Heart left ventricle (tissue), 13 donors: ENCODE measurements at regions not wholly inside any gene's neighbourhood (a gene's known extent, or its start where the extent isn't known, plus 50 kb on each side); places are given as distances from the start of the nearest gene placed in this dataset.

Source experiments
- POLR2A ChIP-seq, 2 donors: fragments of 450-650 bp; IDR thresholded peaks; one replicate each; pipeline ENCODE4 v1.6.1; 2017; ENCODE audit warnings: antibody characterized with exemption in 2 of 2, mild to moderate bottlenecking in 2 of 2, moderate library complexity in 2 of 2
- TF ChIP-seq, protein P1 (sequence below), 12 donors: fragments of 200-600 bp; sonication (generic) in 4 of 12; IDR thresholded peaks; one replicate each; pipeline versions ENCODE4 v1.5.0 to v1.8.0; 2018 to 2022; ENCODE audit warnings: antibody characterized with exemption in 12 of 12, mild to moderate bottlenecking in 5 of 12
- donor health status: ischemic (EF 13 %, LVEDD 7.1; RV severe dilation, severe dysfunction).
- donor health status: DM: no; HTN: yes; CAD: no.
- donor health status: DM: no; HTN: no; CAD: no.
- donor health status: ischemic (EF 25% LVEDD 6.9; RV normal size, moderate dysfunction).
- donor health status: ischemic (EF 25% LVEDD 5.7; RV mildly dilated, moderate dysfunction).
- donor health status: ischemic (EF 35%, LVEDD 5.7; RV mildly dilated, moderate dysfunction).
- donor health status: nonischemic (EF 11% LVEDD 7.7; RV severe dilation, severe dysfunction).
- donor health status: DM: yes; HTN: yes; CAD: no.
- donor health status: PGD.
- donor health status: ischemic (EF 29% LVEDD 5.4; RV normal size, mild dysfunction).
- donor health status: nonischemic (EF 23%, LVEDD 6.1; RV moderate dilation, normal function).

DNA sequence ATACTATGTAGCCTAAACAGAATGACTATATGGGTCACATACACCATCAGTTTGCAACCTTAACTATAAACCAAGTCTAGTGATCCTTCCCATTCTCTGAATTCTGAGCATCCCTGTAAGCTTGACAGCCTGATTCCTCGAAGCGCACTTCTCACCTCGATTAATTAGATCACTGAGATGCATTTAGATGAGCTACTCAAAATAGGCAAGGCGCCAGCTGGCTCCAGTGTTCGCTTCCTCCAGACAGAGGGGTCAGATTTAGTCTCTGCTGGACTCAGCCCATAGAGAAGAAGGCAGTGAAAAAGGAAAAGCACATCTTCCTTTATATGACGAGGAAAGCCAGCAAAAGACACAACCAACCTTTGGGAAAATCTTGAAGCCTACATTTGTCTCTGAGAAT lies 371.5 kb downstream of the MLLT3 start:
- TF ChIP-seq, protein P1, sequence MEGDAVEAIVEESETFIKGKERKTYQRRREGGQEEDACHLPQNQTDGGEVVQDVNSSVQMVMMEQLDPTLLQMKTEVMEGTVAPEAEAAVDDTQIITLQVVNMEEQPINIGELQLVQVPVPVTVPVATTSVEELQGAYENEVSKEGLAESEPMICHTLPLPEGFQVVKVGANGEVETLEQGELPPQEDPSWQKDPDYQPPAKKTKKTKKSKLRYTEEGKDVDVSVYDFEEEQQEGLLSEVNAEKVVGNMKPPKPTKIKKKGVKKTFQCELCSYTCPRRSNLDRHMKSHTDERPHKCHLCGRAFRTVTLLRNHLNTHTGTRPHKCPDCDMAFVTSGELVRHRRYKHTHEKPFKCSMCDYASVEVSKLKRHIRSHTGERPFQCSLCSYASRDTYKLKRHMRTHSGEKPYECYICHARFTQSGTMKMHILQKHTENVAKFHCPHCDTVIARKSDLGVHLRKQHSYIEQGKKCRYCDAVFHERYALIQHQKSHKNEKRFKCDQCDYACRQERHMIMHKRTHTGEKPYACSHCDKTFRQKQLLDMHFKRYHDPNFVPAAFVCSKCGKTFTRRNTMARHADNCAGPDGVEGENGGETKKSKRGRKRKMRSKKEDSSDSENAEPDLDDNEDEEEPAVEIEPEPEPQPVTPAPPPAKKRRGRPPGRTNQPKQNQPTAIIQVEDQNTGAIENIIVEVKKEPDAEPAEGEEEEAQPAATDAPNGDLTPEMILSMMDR (IDR thresholded peaks at IDR 0.05), result no peak
- TF ChIP-seq POLR2A (IDR thresholded peaks at IDR 0.05), result no peak
